Suppressor macrophage (primary cell): ENCODE measurements at regions not wholly inside any gene's neighbourhood (a gene's known extent, or its start where the extent isn't known, plus 50 kb on each side); places are given as distances from the start of the nearest gene placed in this dataset.
"Not testable (repeated sequence)": the region's sequence is repeated elsewhere in the genome, so short reads cannot be mapped to it uniquely, and the experiment has no call there.

Experiments used
- DNase-seq, 4 experiments: peaks; one replicate each; pipeline ENCODE4 v3.0.0-alpha.2; 2020 to 2022

- no peak for DNase-seq
Measured at GRCh38 chr7:16369855-16370254, 51.5 kb downstream of the CRPPA start.

DNA sequence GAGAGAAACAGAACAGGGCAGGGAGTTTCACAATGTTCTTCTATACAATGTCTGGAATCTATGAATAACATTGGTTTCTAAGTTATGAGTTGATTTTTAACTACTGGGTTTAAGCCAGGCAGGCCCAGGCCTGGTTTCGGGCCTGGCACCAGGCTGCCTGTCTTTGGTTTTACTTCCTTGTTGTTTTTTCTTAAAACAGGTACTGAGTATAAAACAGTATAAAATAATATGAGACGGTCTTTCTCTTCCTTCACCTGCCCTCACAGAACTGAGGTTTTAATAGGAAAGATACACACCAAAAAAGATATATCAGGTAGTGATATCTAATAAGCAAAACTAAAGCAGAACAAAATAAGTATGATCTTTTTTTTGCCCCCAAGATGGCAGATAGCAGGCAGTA, 52.0 kb downstream of the CRPPA start:
- DNase-seq, result not testable (repeated sequence)

DNA sequence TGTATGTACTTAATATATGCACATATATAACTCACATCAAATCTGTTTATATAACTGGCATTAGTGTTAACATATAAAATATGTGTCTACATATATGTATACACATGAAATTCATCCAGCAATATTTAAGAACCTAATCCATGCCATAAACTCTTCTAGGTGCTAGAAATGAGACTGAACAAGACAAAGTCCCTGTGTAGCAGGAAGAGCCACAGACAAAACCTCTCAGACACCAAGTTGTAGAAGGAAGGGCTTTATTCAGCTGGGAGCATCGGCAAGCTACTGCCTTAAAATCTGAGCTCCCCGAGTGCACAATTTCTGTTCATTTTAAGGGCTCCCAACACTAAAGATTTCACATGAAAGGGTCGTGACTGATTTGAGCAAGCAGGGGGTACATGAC, 52.5 kb downstream of the CRPPA start:
- DNase-seq, result no peak

DNA sequence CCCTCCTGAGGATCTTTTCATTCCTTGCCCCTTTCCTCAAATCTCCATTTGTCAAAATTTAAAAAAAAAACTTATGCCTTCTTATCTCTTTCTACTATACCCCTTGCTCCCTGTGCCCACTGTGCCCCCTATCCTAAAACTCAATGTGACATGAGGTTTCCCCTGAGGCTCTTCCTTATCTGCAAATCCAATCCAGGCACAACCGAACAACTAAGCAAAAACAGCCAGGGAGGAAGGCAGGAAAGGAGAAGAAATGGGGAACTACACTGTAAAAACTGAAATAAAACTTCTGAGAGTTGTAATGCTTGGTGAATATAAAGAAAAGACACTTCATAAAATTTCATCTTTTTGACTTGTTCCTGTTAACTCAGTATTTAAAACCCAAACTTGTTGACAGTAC, 54.2 kb downstream of the CRPPA start:
- DNase-seq, result peak in 1 of 4 experiments; percentile 9

DNA sequence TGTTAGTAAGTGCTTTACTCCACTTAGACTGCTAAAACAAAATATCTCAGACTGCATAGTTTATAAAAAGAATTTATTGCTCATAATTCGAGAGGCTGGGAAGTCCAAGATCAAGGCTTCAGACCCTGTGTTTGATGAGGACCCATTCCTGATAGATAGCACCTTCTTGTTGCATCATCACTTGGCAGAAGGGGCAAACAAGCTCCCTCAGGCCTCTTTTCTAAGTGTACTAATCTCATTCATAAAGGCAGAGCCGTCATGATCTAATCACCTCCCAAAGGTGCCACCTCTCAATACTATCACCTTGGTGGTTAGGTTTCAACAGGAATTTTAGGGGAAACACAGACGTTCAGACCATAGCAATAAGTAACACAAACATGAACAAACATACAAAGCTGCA, 55.4 kb downstream of the CRPPA start:
- no peak for DNase-seq

GRCh38 chr7:16365177-16365576, 56.2 kb downstream of the CRPPA start:
- DNase-seq, result no peak

DNA sequence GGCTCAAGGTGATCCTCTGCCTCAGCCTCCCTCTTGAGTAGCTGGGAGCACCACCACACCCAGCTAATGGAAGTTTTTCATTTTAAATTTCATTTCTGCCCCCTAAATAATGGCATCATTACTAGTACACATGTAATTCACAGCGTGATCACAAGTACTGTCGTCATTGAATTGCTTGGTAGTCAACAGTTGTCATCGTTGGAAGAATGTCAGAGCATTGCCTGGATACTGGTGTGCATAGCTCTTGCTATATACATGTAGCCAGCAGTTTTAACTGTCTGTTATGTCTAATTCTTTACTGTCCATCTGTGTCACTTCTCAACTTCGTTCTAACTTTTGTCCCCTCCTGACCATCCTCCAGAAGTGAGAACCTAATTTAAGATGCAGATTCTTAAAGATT, 62.1 kb downstream of the CRPPA start:
- no peak for DNase-seq

GRCh38 chr7:16357921-16358320, 63.4 kb downstream of the CRPPA start:
- no peak for DNase-seq

DNA sequence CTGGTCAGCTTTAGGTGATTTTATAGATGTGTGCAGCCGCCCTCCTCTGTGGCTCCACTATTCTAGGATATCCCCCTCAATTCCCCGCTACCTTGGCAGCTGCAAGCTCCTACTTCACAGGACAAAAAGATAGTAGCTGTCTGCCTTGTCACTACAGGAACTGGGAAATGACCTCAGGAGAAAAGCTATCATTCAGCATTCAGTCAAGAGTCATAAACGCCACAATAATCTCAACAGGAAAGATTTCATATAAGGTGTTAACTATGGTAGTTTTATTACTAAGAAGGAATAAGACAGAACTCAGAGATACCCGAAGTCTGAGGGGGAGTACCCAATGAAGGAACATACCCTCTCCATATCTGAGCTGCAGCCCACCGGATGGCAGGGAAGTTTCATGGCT, 63.9 kb downstream of the CRPPA start:
- no peak for DNase-seq

DNA sequence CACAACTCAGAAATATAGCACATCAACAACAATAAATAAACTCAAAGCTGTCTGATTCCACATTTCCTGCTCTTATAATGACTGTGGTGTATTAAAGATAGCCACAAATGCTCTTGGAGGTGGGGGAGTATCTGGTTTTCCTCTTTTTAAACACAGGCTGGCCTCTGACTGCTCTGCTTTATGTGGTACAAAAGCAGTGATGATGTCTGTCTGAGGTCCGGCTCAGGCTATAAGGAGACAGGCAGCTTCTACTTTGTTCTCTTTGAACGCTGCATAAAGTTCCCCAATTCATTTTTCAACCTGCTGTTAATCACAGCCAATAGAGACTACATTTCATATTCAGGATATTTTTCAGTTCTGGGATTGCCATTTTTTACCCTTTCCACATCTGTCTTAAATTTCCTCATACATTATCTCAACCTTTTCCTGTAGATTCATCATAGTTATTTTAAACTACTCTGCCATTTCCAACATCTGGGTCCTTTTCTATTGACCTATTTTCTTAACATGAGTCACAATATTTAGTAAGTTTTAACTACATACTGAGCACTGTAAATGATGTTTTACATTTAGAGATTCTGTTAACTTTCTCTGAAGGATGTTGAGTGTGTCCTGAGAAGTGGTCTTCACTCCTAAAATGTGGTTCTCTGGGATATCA, 64.9 kb downstream of the CRPPA start:
- no peak for DNase-seq

GRCh38 chr7:16354573-16354972, 66.8 kb downstream of the CRPPA start:
- no peak for DNase-seq

- DNase-seq, result no peak
Measured at GRCh38 chr7:16353226-16353625, 68.1 kb downstream of the CRPPA start.

GRCh38 chr7:16350634-16351033, 70.7 kb downstream of the CRPPA start:
- DNase-seq, result no peak

- DNase-seq, result no peak
Measured at GRCh38 chr7:16348251-16348650, 73.1 kb downstream of the CRPPA start.

GRCh38 chr7:16347827-16348192, 73.5 kb downstream of the CRPPA start:
- DNase-seq, result no peak

- DNase-seq, result no peak
Measured at GRCh38 chr7:16347066-16347826, 74.1 kb downstream of the CRPPA start.

DNA sequence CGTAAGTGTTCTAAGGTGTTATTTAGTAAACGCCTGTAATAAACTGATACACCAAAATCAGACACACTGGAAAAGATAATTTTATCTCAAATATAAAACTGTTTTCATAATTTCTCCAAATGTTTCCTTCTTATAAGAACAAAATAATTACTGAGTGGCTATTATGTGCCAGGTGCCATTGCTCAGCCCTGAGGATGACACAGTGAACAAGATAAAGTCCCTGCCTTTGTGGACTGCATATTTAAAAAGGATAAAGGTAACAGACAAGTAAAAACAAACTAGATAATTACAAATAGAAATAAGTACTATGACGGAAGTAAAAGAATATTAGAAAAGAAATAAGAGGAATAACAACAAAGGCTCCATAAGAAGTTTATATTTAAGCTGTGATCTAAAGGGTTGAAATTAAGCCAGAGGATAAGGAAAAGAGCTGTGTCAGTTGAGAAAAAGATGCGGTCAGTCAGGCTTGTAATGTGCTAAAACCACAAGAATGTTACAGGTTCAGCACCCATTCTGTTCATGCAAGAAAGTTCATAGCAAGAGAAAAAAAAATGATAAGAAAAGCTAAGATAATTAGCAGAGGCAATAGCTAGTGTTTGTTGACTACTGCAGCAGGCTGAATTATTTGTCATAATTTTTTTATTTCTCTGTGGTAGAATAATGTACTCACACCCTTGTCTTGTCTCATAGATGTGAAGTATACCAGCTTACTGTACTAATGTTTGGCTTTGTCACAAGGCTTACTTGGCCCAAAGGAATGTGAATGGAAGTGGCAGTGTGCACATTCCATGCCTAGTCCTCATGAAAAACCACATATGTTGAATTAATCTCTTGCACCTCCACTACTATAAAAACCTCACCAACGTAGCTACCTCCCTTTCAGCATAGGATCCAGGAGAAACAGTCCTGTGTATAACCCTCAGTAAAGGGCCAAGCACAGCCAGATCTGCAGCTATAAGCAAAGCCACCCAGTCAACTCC, 75.1 kb downstream of the CRPPA start:
- DNase-seq, result no peak

- no peak for DNase-seq
Measured at GRCh38 chr7:16344927-16345326, 76.4 kb downstream of the CRPPA start.

DNA sequence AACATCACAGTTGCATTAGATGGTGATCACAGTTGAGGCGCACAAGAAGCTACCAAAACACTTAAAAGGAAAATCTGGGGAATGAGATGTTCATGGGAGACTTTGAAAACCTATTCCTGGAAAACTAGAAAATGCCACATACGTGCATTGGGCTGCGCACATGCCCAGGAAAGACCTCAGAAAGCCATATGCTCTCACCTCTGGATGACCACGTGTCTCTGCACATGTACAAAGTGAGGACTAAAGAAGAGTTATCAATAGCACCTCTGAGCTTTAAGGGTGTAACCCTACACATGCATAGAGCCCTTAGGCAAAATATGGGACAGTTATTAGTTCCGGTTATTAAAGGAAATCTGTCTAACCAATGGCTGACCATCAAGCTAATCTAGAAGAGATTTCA, 77.7 kb downstream of the CRPPA start:
- no peak for DNase-seq

DNA sequence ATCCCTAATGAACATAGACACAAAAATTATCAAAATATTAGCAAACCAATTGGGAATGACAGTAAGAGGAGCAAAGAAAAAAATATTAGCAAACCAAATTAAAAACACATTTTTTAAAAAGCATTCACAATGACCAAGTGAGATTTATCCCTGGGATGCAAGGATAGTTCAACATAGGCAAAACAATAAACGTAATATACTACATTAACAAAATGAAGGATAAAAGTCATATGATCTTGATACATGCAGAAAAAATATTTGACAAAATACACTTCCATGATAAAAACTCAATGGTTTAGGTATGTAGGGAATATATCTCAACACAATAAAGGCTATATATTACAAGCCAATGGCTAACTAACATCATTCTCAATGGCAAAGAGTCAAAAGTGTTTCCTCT, 83.3 kb downstream of the CRPPA start:
- no peak for DNase-seq

- no peak for DNase-seq
Measured at GRCh38 chr7:16326106-16326505, 95.2 kb downstream of the CRPPA start.

DNA sequence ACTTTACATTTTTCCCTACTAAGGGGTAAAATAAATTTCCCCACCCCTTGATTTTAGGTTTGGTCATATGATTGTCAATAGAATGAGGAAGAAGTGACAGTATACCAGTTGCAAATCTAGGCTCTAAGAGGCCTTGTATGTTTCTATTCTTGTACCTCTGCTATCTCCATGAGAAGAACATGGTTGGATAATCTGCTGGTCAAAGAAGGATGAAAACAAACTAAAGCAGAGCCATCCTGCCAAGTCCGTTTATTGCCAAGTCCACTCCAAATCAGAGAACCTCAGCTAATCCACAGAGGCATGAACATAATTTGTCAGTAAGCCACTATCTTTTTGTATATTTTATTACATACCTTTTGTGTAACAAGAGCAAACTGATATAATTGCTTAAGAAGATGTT, 98.0 kb downstream of the CRPPA start:
- no peak for DNase-seq

DNA sequence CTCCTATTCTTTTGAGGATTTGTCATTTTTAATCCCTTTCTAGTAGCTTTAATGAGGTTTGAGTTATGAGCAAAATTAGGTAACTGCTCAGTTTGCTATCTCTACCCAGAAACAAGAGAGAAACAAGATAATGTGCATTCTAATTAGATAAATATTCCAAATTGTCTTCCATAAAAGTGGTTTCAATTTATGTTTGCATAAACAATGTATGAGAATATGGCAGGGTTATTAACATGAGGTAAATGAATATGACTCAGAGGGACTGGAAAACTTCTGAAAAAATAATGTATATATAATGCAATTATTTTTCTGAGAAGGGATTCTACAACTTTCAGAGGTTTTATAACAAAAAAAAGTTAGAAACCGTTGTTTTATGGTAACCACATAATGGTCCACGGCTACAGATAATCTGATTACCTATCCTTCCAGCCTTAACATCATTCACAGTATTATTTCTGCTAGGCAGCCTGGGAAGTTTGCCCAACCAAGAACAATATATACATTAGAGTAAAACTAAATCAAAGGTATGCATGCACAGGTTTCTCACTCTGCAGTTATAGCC, 101.2 kb downstream of the CRPPA start:
- no peak for DNase-seq
